Erythroblast (primary cell): ENCODE measurements at regions not wholly inside any gene's neighbourhood (a gene's known extent, or its start where the extent isn't known, plus 50 kb on each side); places are given as distances from the start of the nearest gene placed in this dataset.

Experiments
- DNase-seq, 2 experiments: peaks; one replicate each; lab custom pipeline; 2025; lab: John Stamatoyannopoulos, UW
- GATA1 ChIP-seq: IDR thresholded peaks from 2 replicates; pipeline ENCODE4 v1.6.1; 2011; ENCODE audit warnings: low read depth, mild to moderate bottlenecking, control low read depth, low read length, moderate library complexity
- POLR2A ChIP-seq: IDR thresholded peaks from 2 replicates; pipeline ENCODE4 v1.6.1; 2011; ENCODE audit warnings: mild to moderate bottlenecking, low read length

GRCh38 chr20:41881466-41882046, 263.4 kb upstream of the CHD6 start:
- TF ChIP-seq POLR2A (no peak), GATA1 (no peak)
- no peak for DNase-seq

- TF ChIP-seq GATA1 (no peak), POLR2A (no peak)
- DNase-seq: no peak
Observed at GRCh38 chr20:41879123-41879522, 260.9 kb upstream of the CHD6 start.

GRCh38 chr20:41877911-41878310, 259.7 kb upstream of the CHD6 start:
- no peak for DNase-seq
- no peak for TF ChIP-seq GATA1
- no peak for TF ChIP-seq POLR2A

- no peak for DNase-seq
- TF ChIP-seq POLR2A: no peak
- no peak for TF ChIP-seq GATA1
Observed at GRCh38 chr20:41874658-41875057, 256.5 kb upstream of the CHD6 start.

- DNase-seq: no peak
- TF ChIP-seq GATA1 (no peak), POLR2A (no peak)
Observed at GRCh38 chr20:41872930-41873329, 254.8 kb upstream of the CHD6 start.

- no peak for TF ChIP-seq GATA1
- no peak for TF ChIP-seq POLR2A
- no peak for DNase-seq
Observed at GRCh38 chr20:41870869-41871462, 252.8 kb upstream of the CHD6 start.

- TF ChIP-seq GATA1 (no peak), POLR2A (no peak)
- no peak for DNase-seq
Observed at GRCh38 chr20:41869261-41869660, 251.1 kb upstream of the CHD6 start.

GRCh38 chr20:41865938-41866337, 247.8 kb upstream of the CHD6 start:
- TF ChIP-seq POLR2A: no peak
- TF ChIP-seq GATA1: no peak
- DNase-seq: no peak

GRCh38 chr20:41862476-41862875, 244.3 kb upstream of the CHD6 start:
- TF ChIP-seq POLR2A (no peak), GATA1 (no peak)
- no peak for DNase-seq

GRCh38 chr20:41861772-41862422, 243.7 kb upstream of the CHD6 start:
- TF ChIP-seq POLR2A: no peak
- no peak for DNase-seq

- DNase-seq: peak in 1 of 2 experiments; percentile 23
- no peak for TF ChIP-seq GATA1
- no peak for TF ChIP-seq POLR2A
Observed at GRCh38 chr20:41854765-41855164, 236.6 kb upstream of the CHD6 start.

- DNase-seq: no peak
- TF ChIP-seq POLR2A (no peak), GATA1 (no peak)
Observed at GRCh38 chr20:41853806-41854205, 235.6 kb upstream of the CHD6 start.

GRCh38 chr20:41848180-41848579, 230.0 kb upstream of the CHD6 start:
- DNase-seq: peak in 1 of 2 experiments; percentile 10
- no peak for TF ChIP-seq POLR2A
- no peak for TF ChIP-seq GATA1

GRCh38 chr20:41837669-41838224, 219.6 kb upstream of the CHD6 start:
- DNase-seq: no peak
- TF ChIP-seq POLR2A (no peak), GATA1 (no peak)

GRCh38 chr20:41833739-41834138, 215.6 kb upstream of the CHD6 start:
- DNase-seq: no peak
- no peak for TF ChIP-seq GATA1
